ENCODE measurements at regions not wholly inside any gene's neighbourhood (a gene's known extent, or its start where the extent isn't known, plus 50 kb on each side); places are given as distances from the start of the nearest gene placed in this dataset.

GRCh38 chr5:166488560-166488959 is 1802.9 kb upstream of the WWC1 start:
- Histone ChIP-seq H3K9me3 (ENCODE audit: control insufficient read depth, low read length) (no peaks in the 10 kb centered on the region), H3K27ac (ENCODE audit: insufficient read depth, low read depth, low read length, poor library complexity, severe bottlenecking) (no peak overlapping the region), H3K27me3 (ENCODE audit: control insufficient read depth, insufficient read depth, low read length, poor library complexity, severe bottlenecking) (no peaks in the 10 kb centered on the region), H3K4me1 (ENCODE audit: control insufficient read depth, insufficient read depth, low read length) (no peaks in the 10 kb centered on the region), H3K36me3 (ENCODE audit: control insufficient read depth, insufficient read depth, low read length) (no peaks in the 10 kb centered on the region), H3K4me3 (ENCODE audit: insufficient read depth, low read depth, low read length) (no peak overlapping the region)
- 97 to 100% methylated on average over 3 of the region's 3 CpGs for WGBS, 2 experiments

GRCh38 chr5:166493040-166493439 is 1798.4 kb upstream of the WWC1 start:
- no peak overlapping the region for H3K4me3 ChIP-seq (ENCODE audit: insufficient read depth, low read depth, low read length)
- H3K36me3 ChIP-seq (ENCODE audit: control insufficient read depth, insufficient read depth, low read length) = no peaks in the 10 kb centered on the region

GRCh38 chr5:166493612-166494011 is 1797.8 kb upstream of the WWC1 start:
- Histone ChIP-seq H3K27ac (ENCODE audit: insufficient read depth, low read depth, low read length, poor library complexity, severe bottlenecking) (no peak overlapping the region), H3K36me3 (ENCODE audit: control insufficient read depth, insufficient read depth, low read length) (no peaks in the 10 kb centered on the region), H3K27me3 (ENCODE audit: control insufficient read depth, insufficient read depth, low read length, poor library complexity, severe bottlenecking) (no peaks in the 10 kb centered on the region), H3K9me3 (ENCODE audit: control insufficient read depth, low read length) (no peaks in the 10 kb centered on the region), H3K4me3 (ENCODE audit: insufficient read depth, low read depth, low read length) (no peak overlapping the region), H3K4me1 (ENCODE audit: control insufficient read depth, insufficient read depth, low read length) (no peaks in the 10 kb centered on the region)
- WGBS, 2 experiments = 87 to 94% methylated on average over 7 of the region's 7 CpGs

More at GRCh38 chr5:166493040-166493439, 1798.4 kb upstream of the WWC1 start:
- Histone ChIP-seq H3K27me3 (ENCODE audit: control insufficient read depth, insufficient read depth, low read length, poor library complexity, severe bottlenecking) (no peaks in the 10 kb centered on the region), H3K9me3 (ENCODE audit: control insufficient read depth, low read length) (no peaks in the 10 kb centered on the region), H3K4me1 (ENCODE audit: control insufficient read depth, insufficient read depth, low read length) (no peaks in the 10 kb centered on the region), H3K27ac (ENCODE audit: insufficient read depth, low read depth, low read length, poor library complexity, severe bottlenecking) (no peak overlapping the region)
- WGBS, 2 experiments = 88 to 95% methylated on average over 2 of the region's 2 CpGs

GRCh38 chr5:166497496-166498104 is 1793.8 kb upstream of the WWC1 start:
- H3K4me1 ChIP-seq (ENCODE audit: control insufficient read depth, insufficient read depth, low read length) = no peaks in the 10 kb centered on the region
- no peak overlapping the region for H3K27ac ChIP-seq (ENCODE audit: insufficient read depth, low read depth, low read length, poor library complexity, severe bottlenecking)
- H3K27me3 ChIP-seq (ENCODE audit: control insufficient read depth, insufficient read depth, low read length, poor library complexity, severe bottlenecking) = no peaks in the 10 kb centered on the region
- no peak overlapping the region for H3K4me3 ChIP-seq (ENCODE audit: insufficient read depth, low read depth, low read length)
- WGBS, 2 experiments = 64 to 100% methylated on average over 1 to 3 of the region's 3 CpGs
- no peaks in the 10 kb centered on the region for H3K36me3 ChIP-seq (ENCODE audit: control insufficient read depth, insufficient read depth, low read length)
- no peaks in the 10 kb centered on the region for H3K9me3 ChIP-seq (ENCODE audit: control insufficient read depth, low read length)

DNA sequence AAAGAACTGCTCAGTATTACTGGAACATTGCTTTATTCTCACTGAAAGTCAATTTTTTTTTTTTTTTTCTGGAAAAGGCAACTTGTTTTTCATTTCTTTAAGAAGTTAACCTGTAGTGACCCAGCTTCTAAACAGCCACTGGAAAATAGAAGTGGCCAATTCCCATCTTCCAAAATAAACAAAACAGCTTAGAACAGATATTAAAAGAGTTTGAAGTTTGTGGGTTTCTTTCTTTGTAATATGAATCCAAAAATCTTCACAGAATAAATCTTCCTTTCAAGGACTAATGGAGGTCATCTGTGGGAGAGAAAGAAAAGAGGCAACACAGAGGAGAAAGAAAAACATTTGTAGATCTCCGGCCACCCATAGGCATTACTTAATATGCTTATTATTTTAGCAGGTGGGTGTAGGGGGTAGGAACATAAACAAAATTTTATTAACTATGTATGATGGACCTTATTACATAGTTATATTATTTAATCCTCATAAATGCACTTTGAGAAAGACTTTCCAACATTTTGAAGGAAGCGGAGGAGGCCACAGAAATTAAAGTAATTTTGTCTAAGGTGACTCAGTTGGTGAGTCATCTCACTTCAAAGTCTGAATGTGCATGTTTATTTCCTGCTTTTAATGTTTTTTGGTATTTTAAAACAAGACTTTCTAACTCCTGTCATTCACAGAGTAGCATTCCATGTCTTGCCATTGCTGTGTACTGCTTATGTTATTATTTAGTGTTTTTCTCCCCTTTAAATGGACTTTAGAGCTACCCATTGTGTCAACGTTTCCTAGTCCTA is 1791.8 kb upstream of the WWC1 start:
- Histone ChIP-seq H3K27me3 (ENCODE audit: control insufficient read depth, insufficient read depth, low read length, poor library complexity, severe bottlenecking) (no peaks in the 10 kb centered on the region), H3K4me1 (ENCODE audit: control insufficient read depth, insufficient read depth, low read length) (no peaks in the 10 kb centered on the region), H3K36me3 (ENCODE audit: control insufficient read depth, insufficient read depth, low read length) (no peaks in the 10 kb centered on the region), H3K27ac (ENCODE audit: insufficient read depth, low read depth, low read length, poor library complexity, severe bottlenecking) (no peak overlapping the region), H3K9me3 (ENCODE audit: control insufficient read depth, low read length) (no peaks in the 10 kb centered on the region), H3K4me3 (ENCODE audit: insufficient read depth, low read depth, low read length) (no peak overlapping the region)
- WGBS, 2 experiments = 100% methylated on average over 1 to 2 of the region's 3 CpGs

DNA sequence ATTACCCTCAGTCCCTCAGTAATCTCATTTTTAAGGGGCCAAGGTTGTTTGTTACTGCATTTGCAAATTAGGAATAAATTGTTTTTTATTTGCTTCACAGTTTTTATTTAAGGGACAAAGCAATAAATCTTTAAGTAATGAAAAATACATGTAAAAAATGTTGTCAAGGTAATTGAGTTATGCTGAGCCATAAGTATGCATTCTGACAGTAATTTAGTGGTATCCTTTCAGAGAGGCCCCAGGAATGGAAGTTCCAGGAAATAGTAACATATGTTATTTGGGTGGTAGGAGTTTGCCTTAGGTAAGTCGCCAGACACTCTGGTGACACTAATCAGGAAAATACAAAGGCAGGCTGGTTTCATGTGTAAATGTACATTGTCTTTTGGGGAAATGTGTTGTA is 1787.9 kb upstream of the WWC1 start:
- WGBS, 2 experiments = 96% methylated on average over 1 of the region's 1 CpG

GRCh38 chr5:166505067-166505466 is 1786.4 kb upstream of the WWC1 start:
- no peaks in the 10 kb centered on the region for H3K36me3 ChIP-seq (ENCODE audit: control insufficient read depth, insufficient read depth, low read length)
- H3K4me3 ChIP-seq (ENCODE audit: insufficient read depth, low read depth, low read length) = no peak overlapping the region
- no peak overlapping the region for H3K27ac ChIP-seq (ENCODE audit: insufficient read depth, low read depth, low read length, poor library complexity, severe bottlenecking)
- no peaks in the 10 kb centered on the region for H3K27me3 ChIP-seq (ENCODE audit: control insufficient read depth, insufficient read depth, low read length, poor library complexity, severe bottlenecking)
- H3K9me3 ChIP-seq (ENCODE audit: control insufficient read depth, low read length) = no peaks in the 10 kb centered on the region
- H3K4me1 ChIP-seq (ENCODE audit: control insufficient read depth, insufficient read depth, low read length) = no peaks in the 10 kb centered on the region
- 100% methylated on average over 2 of the region's 2 CpGs for WGBS, 2 experiments

More for the DNA sequence above, 1787.9 kb upstream of the WWC1 start:
- Histone ChIP-seq H3K27ac (ENCODE audit: insufficient read depth, low read depth, low read length, poor library complexity, severe bottlenecking) (no peak overlapping the region), H3K27me3 (ENCODE audit: control insufficient read depth, insufficient read depth, low read length, poor library complexity, severe bottlenecking) (no peaks in the 10 kb centered on the region), H3K4me3 (ENCODE audit: insufficient read depth, low read depth, low read length) (no peak overlapping the region), H3K36me3 (ENCODE audit: control insufficient read depth, insufficient read depth, low read length) (no peaks in the 10 kb centered on the region), H3K4me1 (ENCODE audit: control insufficient read depth, insufficient read depth, low read length) (no peaks in the 10 kb centered on the region), H3K9me3 (ENCODE audit: control insufficient read depth, low read length) (no peaks in the 10 kb centered on the region)

- no peak overlapping the region for H3K27ac ChIP-seq (ENCODE audit: insufficient read depth, low read depth, low read length, poor library complexity, severe bottlenecking)
- no peak overlapping the region for H3K4me3 ChIP-seq (ENCODE audit: insufficient read depth, low read depth, low read length)
- H3K27me3 ChIP-seq (ENCODE audit: control insufficient read depth, insufficient read depth, low read length, poor library complexity, severe bottlenecking) = no peaks in the 10 kb centered on the region
- H3K36me3 ChIP-seq (ENCODE audit: control insufficient read depth, insufficient read depth, low read length) = no peaks in the 10 kb centered on the region
- H3K4me1 ChIP-seq (ENCODE audit: control insufficient read depth, insufficient read depth, low read length) = no peaks in the 10 kb centered on the region
- no peaks in the 10 kb centered on the region for H3K9me3 ChIP-seq (ENCODE audit: control insufficient read depth, low read length)
These were observed 1785.9 kb upstream of the WWC1 start for GRCh38 chr5:166505544-166505943.

GRCh38 chr5:166507810-166508425 is 1783.5 kb upstream of the WWC1 start:
- Histone ChIP-seq H3K27me3 (ENCODE audit: control insufficient read depth, insufficient read depth, low read length, poor library complexity, severe bottlenecking) (no peaks in the 10 kb centered on the region), H3K4me3 (ENCODE audit: insufficient read depth, low read depth, low read length) (no peak overlapping the region), H3K9me3 (ENCODE audit: control insufficient read depth, low read length) (no peaks in the 10 kb centered on the region), H3K36me3 (ENCODE audit: control insufficient read depth, insufficient read depth, low read length) (no peaks in the 10 kb centered on the region), H3K27ac (ENCODE audit: insufficient read depth, low read depth, low read length, poor library complexity, severe bottlenecking) (no peak overlapping the region), H3K4me1 (ENCODE audit: control insufficient read depth, insufficient read depth, low read length) (no peaks in the 10 kb centered on the region)
- WGBS, 2 experiments = 92 to 95% methylated on average over 2 of the region's 2 CpGs

GRCh38 chr5:166509085-166509484 is 1782.4 kb upstream of the WWC1 start:
- no peaks in the 10 kb centered on the region for H3K36me3 ChIP-seq (ENCODE audit: control insufficient read depth, insufficient read depth, low read length)
- no peaks in the 10 kb centered on the region for H3K4me1 ChIP-seq (ENCODE audit: control insufficient read depth, insufficient read depth, low read length)
- H3K4me3 ChIP-seq (ENCODE audit: insufficient read depth, low read depth, low read length) = no peak overlapping the region
- no peaks in the 10 kb centered on the region for H3K27me3 ChIP-seq (ENCODE audit: control insufficient read depth, insufficient read depth, low read length, poor library complexity, severe bottlenecking)
- 88 to 95% methylated on average over 2 of the region's 3 CpGs for WGBS, 2 experiments
- H3K9me3 ChIP-seq (ENCODE audit: control insufficient read depth, low read length) = no peaks in the 10 kb centered on the region
- no peak overlapping the region for H3K27ac ChIP-seq (ENCODE audit: insufficient read depth, low read depth, low read length, poor library complexity, severe bottlenecking)

Measured in ectodermal cell (in vitro differentiated cells).